ENCODE measurements at regions not wholly inside any gene's neighbourhood (a gene's known extent, or its start where the extent isn't known, plus 50 kb on each side); places are given as distances from the start of the nearest gene placed in this dataset.

GRCh38 chr1:199208847-199209246, 570.0 kb downstream of the PTPRC start:
- no peak overlapping the region for H3K4me3 ChIP-seq
- H3K9me3 ChIP-seq (ENCODE audit: control insufficient read depth in 4 of 4, insufficient read depth in 3 of 4, low read length in 3 of 4), result no peaks in the 10 kb centered on the region
- H3K27ac ChIP-seq (ENCODE audit: low read depth in 1 of 2, low read length in 1 of 2), result no peak overlapping the region
- no peak for ATAC-seq (ENCODE audit: insufficient read depth, low FRiP score)
- no peaks in the 10 kb centered on the region for H3K4me1 ChIP-seq (ENCODE audit: control insufficient read depth in 5 of 5, insufficient read depth in 5 of 5, low read length in 5 of 5)
- H3K9ac ChIP-seq (ENCODE audit: insufficient read depth in 1 of 2, low read length in 2 of 2), result no peak overlapping the region
- H3K36me3 ChIP-seq (ENCODE audit: control insufficient read depth in 4 of 4, insufficient read depth in 4 of 4, low read length in 4 of 4), result no peaks in the 10 kb centered on the region
- no peaks in the 10 kb centered on the region for H3K27me3 ChIP-seq (ENCODE audit: control insufficient read depth in 3 of 3, insufficient read depth in 3 of 3, low read length in 2 of 3)
- no peak for TF ChIP-seq CTCF (IDR thresholded peaks at IDR 0.05; ENCODE audit: control extremely low read depth, extremely low read depth)
- no peak for DNase-seq

- no peak for ATAC-seq (ENCODE audit: insufficient read depth, low FRiP score)
- 77 to 78% methylated on average over 2 of the region's 2 CpGs for WGBS, 2 donors
These were observed 579.2 kb downstream of the PTPRC start for GRCh38 chr1:199218065-199218464.

GRCh38 chr1:199218533-199218932, 579.7 kb downstream of the PTPRC start:
- H3K4me3 ChIP-seq, result no peak overlapping the region
- no peak for ATAC-seq (ENCODE audit: insufficient read depth, low FRiP score)
- WGBS, 2 donors, result 54 to 91% methylated on average over 2 of the region's 2 CpGs
- H3K4me1 ChIP-seq (ENCODE audit: control insufficient read depth in 5 of 5, insufficient read depth in 5 of 5, low read length in 5 of 5), result no peaks in the 10 kb centered on the region
- H3K27ac ChIP-seq (ENCODE audit: low read depth in 1 of 2, low read length in 1 of 2), result no peak overlapping the region
- no peak for DNase-seq
- H3K9ac ChIP-seq (ENCODE audit: insufficient read depth in 1 of 2, low read length in 2 of 2), result no peak overlapping the region
- no peaks in the 10 kb centered on the region for H3K27me3 ChIP-seq (ENCODE audit: control insufficient read depth in 3 of 3, insufficient read depth in 3 of 3, low read length in 2 of 3)
- H3K36me3 ChIP-seq (ENCODE audit: control insufficient read depth in 4 of 4, insufficient read depth in 4 of 4, low read length in 4 of 4), result no peaks in the 10 kb centered on the region
- TF ChIP-seq CTCF (IDR thresholded peaks at IDR 0.05; ENCODE audit: control extremely low read depth, extremely low read depth), result no peak
- peaks cover 0 to 10% (median 0%) of the 10 kb centered on the region in 4 donors for H3K9me3 ChIP-seq (ENCODE audit: control insufficient read depth in 4 of 4, insufficient read depth in 3 of 4, low read length in 3 of 4)

More at GRCh38 chr1:199218065-199218464, 579.2 kb downstream of the PTPRC start:
- no peak overlapping the region for H3K9ac ChIP-seq (ENCODE audit: insufficient read depth in 1 of 2, low read length in 2 of 2)
- DNase-seq, result no peak
- H3K4me3 ChIP-seq, result no peak overlapping the region
- no peak overlapping the region for H3K27ac ChIP-seq (ENCODE audit: low read depth in 1 of 2, low read length in 1 of 2)
- H3K27me3 ChIP-seq (ENCODE audit: control insufficient read depth in 3 of 3, insufficient read depth in 3 of 3, low read length in 2 of 3), result no peaks in the 10 kb centered on the region
- peaks cover 0 to 10% (median 0%) of the 10 kb centered on the region in 4 donors for H3K9me3 ChIP-seq (ENCODE audit: control insufficient read depth in 4 of 4, insufficient read depth in 3 of 4, low read length in 3 of 4)
- no peaks in the 10 kb centered on the region for H3K4me1 ChIP-seq (ENCODE audit: control insufficient read depth in 5 of 5, insufficient read depth in 5 of 5, low read length in 5 of 5)
- H3K36me3 ChIP-seq (ENCODE audit: control insufficient read depth in 4 of 4, insufficient read depth in 4 of 4, low read length in 4 of 4), result no peaks in the 10 kb centered on the region
- TF ChIP-seq CTCF (IDR thresholded peaks at IDR 0.05; ENCODE audit: control extremely low read depth, extremely low read depth), result no peak

GRCh38 chr1:199220031-199220430, 581.2 kb downstream of the PTPRC start:
- Histone ChIP-seq H3K4me1 (ENCODE audit: control insufficient read depth in 5 of 5, insufficient read depth in 5 of 5, low read length in 5 of 5) (no peaks in the 10 kb centered on the region), H3K4me3 (no peak overlapping the region), H3K27ac (ENCODE audit: low read depth in 1 of 2, low read length in 1 of 2) (no peak overlapping the region), H3K36me3 (ENCODE audit: control insufficient read depth in 4 of 4, insufficient read depth in 4 of 4, low read length in 4 of 4) (no peaks in the 10 kb centered on the region), H3K27me3 (ENCODE audit: control insufficient read depth in 3 of 3, insufficient read depth in 3 of 3, low read length in 2 of 3) (no peaks in the 10 kb centered on the region), H3K9ac (ENCODE audit: insufficient read depth in 1 of 2, low read length in 2 of 2) (no peak overlapping the region), H3K9me3 (ENCODE audit: control insufficient read depth in 4 of 4, insufficient read depth in 3 of 4, low read length in 3 of 4) (peaks cover 0 to 10% (median 0%) of the 10 kb centered on the region in 4 donors)
- TF ChIP-seq CTCF (IDR thresholded peaks at IDR 0.05; ENCODE audit: control extremely low read depth, extremely low read depth), result no peak
- DNase-seq (no peak), ATAC-seq (ENCODE audit: insufficient read depth, low FRiP score) (no peak)
- WGBS, 2 donors, result 88 to 96% methylated on average over 2 of the region's 2 CpGs

Measured in lung (tissue), 11 donors.